Kidney (tissue), 13 donors: ENCODE measurements at regions not wholly inside any gene's neighbourhood (a gene's known extent, or its start where the extent isn't known, plus 50 kb on each side); places are given as distances from the start of the nearest gene placed in this dataset.
"Not testable (repeated sequence)": the region's sequence is repeated elsewhere in the genome, so short reads cannot be mapped to it uniquely, and the experiment has no call there.

Experiments
- DNase-seq, 5 donors: peaks; one replicate each; pipeline ENCODE4 v3.0.0-alpha.2; 2013 to 2020
- FAIRE-seq: peaks from 2 replicates; lab custom pipeline; 2012; peaks lifted over from hg19 to GRCh38; lab: Jason Lieb, UNC
- H3K27ac ChIP-seq, 2 donors: one replicate each; pipeline ENCODE4 v1.7.0; 2013; ENCODE audit warnings: low read depth in 2 of 2, low read length in 2 of 2, inconsistent platforms in 1 of 2
- H3K27me3 ChIP-seq: one replicate; pipeline ENCODE4 v1.7.1; 2013; ENCODE audit warnings: low read length, inconsistent platforms; ENCODE audit not compliant: control insufficient read depth, insufficient read depth
- H3K36me3 ChIP-seq, 3 donors: one replicate each; pipeline versions ENCODE4 v1.7.0 to v1.7.1; 2013; ENCODE audit warnings: low read length in 3 of 3, control low read depth in 1 of 3, inconsistent platforms in 1 of 3; ENCODE audit not compliant: insufficient read depth in 3 of 3, control insufficient read depth in 2 of 3
- H3K4me1 ChIP-seq, 3 donors: one replicate each; pipeline versions ENCODE4 v1.7.0 to v1.7.1; 2013; ENCODE audit warnings: low read length in 3 of 3, inconsistent platforms in 1 of 3, low read depth in 1 of 3; ENCODE audit not compliant: control insufficient read depth in 2 of 3, insufficient read depth in 2 of 3
- H3K4me3 ChIP-seq, 3 donors: one replicate each; pipeline versions ENCODE4 v1.7.0 to v1.8.1; 2013; ENCODE audit warnings: low read length in 3 of 3, control low read depth in 1 of 3, inconsistent platforms in 1 of 3
- H3K9ac ChIP-seq, 3 donors: one replicate each; pipeline versions ENCODE4 v1.7.0 to v1.7.1; 2013; ENCODE audit warnings: low read length in 3 of 3, control low read depth in 1 of 3, inconsistent platforms in 1 of 3
- H3K9me3 ChIP-seq, 3 donors: one replicate each; pipeline versions ENCODE4 v1.7.0 to v1.7.1; 2013; ENCODE audit warnings: low read length in 3 of 3, control low read depth in 1 of 3, inconsistent platforms in 1 of 3; ENCODE audit not compliant: control insufficient read depth in 2 of 3, insufficient read depth in 1 of 3
- intact Hi-C: fragments of 100-400 bp; cut with DNase I; formaldehyde crosslinking; loops from one replicate; pipeline ENCODE4 v1.11.1; 2022
- TF ChIP-seq, protein P1 (sequence below): IDR thresholded peaks from 3 replicates; pipeline ENCODE4 v1.5.1; 2012; ENCODE audit warnings: mild to moderate bottlenecking, moderate library complexity, borderline replicate concordance; ENCODE audit not compliant: insufficient read depth; ENCODE audit errors: extremely low read depth
- donor health status: control.
- donor health status: control.
- donor health status: control.
- donor health status: control.
- donor health status: control.
- donor health status: DM: yes; HTN: yes; CAD: no.
- donor health status: Normal renal cell carcinoma (clear cell type).

DNA sequence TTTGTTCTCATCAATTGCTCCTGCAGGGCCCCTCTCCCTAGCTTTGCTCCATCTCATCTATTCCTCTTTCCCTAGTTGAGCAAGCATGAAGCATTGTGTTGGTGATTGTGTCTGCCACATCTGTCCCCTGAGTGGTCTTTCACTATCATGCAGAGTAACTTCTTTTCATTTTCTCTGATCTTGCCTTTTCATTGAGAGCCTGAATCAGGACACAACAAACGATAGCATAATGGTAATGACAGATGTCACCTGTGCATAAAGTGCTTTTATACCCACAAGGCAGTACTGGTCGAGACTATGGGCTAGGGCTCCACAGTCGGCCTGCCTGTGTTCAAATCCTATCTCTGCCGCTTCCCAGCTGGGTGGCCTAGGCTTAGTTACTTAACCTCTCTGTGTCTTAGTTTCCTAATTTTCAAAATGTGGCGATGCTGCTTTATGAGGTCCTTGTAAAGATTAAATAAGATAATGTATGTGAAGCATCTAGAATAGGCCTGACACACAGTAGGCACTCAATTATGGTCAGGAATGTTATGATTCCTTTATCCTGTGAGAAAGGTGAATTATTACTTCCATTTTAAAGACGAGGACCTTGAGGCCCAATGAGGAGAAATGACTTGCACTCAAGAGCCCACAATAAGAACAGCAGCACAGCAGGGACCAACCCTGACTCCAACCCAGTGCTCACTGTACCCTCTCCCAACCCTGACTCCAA lies 137.1 kb upstream of the ZNF618 start:
- TF ChIP-seq, protein P1, sequence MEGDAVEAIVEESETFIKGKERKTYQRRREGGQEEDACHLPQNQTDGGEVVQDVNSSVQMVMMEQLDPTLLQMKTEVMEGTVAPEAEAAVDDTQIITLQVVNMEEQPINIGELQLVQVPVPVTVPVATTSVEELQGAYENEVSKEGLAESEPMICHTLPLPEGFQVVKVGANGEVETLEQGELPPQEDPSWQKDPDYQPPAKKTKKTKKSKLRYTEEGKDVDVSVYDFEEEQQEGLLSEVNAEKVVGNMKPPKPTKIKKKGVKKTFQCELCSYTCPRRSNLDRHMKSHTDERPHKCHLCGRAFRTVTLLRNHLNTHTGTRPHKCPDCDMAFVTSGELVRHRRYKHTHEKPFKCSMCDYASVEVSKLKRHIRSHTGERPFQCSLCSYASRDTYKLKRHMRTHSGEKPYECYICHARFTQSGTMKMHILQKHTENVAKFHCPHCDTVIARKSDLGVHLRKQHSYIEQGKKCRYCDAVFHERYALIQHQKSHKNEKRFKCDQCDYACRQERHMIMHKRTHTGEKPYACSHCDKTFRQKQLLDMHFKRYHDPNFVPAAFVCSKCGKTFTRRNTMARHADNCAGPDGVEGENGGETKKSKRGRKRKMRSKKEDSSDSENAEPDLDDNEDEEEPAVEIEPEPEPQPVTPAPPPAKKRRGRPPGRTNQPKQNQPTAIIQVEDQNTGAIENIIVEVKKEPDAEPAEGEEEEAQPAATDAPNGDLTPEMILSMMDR: no peak
- H3K36me3 ChIP-seq: no peaks in the 10 kb centered on the region
- no peak overlapping the region for H3K27ac ChIP-seq
- H3K4me3 ChIP-seq: no peak overlapping the region
- H3K9ac ChIP-seq: no peak overlapping the region
- intact Hi-C loops: no loop called here
- DNase-seq (no peak), FAIRE-seq (no peak)
- no peaks in the 10 kb centered on the region for H3K27me3 ChIP-seq
- H3K4me1 ChIP-seq: peaks cover 0 to 2% (median 0%) of the 10 kb centered on the region in 3 donors
- no peaks in the 10 kb centered on the region for H3K9me3 ChIP-seq

DNA sequence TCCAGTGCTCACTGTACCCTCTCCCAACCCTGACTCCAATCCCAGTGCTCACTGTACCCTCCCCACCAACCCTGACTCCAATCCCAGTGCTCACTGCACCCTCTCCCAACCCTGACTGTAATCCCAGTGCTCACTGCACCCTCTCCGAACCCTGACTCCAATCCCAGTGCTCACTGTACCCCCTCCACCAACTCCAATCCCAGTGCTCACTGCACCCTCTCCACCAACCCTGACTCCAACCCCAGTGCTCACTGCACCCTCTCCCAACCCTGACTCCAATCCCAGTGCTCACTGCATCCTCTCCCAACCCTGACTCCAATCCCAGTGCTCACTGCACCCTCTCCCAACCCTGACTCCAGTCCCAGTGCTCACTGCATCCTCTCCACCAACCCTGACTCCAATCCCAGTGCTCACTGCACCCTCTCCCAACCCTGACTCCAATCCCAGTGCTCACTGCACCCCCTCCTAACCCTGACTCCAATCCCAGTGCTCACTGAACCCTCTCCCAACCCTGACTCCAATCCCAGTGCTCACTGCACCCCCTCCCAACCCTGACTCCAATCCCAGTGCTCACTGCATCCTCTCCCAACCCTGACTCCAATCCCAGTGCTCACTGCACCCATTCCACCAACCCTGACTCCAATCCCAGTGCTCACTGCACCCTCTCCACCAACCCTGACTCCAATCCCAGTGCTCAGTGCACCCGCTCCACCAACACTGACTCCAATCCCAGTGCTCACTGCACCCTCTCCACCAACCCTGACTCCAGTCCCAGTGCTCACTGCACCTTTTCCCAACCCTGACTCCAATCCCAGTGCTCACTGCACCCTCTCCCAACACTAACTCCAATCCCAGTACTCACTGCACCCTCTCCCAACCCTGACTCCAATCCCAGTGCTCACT lies 136.3 kb upstream of the ZNF618 start:
- H3K4me1 ChIP-seq, H3K27me3 ChIP-seq, intact Hi-C loops, DNase-seq, FAIRE-seq, H3K27ac ChIP-seq, H3K4me3 ChIP-seq, H3K36me3 ChIP-seq, H3K9me3 ChIP-seq, H3K9ac ChIP-seq: not testable (repeated sequence)

- H3K36me3 ChIP-seq, intact Hi-C loops, H3K9me3 ChIP-seq, H3K27me3 ChIP-seq, H3K4me3 ChIP-seq, H3K4me1 ChIP-seq, FAIRE-seq, H3K9ac ChIP-seq, H3K27ac ChIP-seq: not testable (repeated sequence)
- peak in 2 of 5 donors; percentile 51 to 55 for DNase-seq
These were observed 135.3 kb upstream of the ZNF618 start for GRCh38 chr9:113740508-113741500.
